DND-41 (cell line): ENCODE measurements at regions not wholly inside any gene's neighbourhood (a gene's known extent, or its start where the extent isn't known, plus 50 kb on each side); places are given as distances from the start of the nearest gene placed in this dataset.

Experiments
- EZH2 ChIP-seq: IDR thresholded peaks from 3 replicates; pipeline ENCODE4 v1.6.1; 2012; ENCODE audit warnings: borderline replicate concordance, low read depth, mild to moderate bottlenecking, moderate library complexity, low read length, inconsistent platforms; ENCODE audit not compliant: severe bottlenecking
- TF ChIP-seq, protein P1 (sequence below): IDR thresholded peaks from 2 replicates; pipeline ENCODE4 v1.5.1; 2012; ENCODE audit warnings: borderline replicate concordance, low read length, moderate library complexity, mild to moderate bottlenecking; ENCODE audit not compliant: poor library complexity, severe bottlenecking; ENCODE audit errors: extremely low read depth

DNA sequence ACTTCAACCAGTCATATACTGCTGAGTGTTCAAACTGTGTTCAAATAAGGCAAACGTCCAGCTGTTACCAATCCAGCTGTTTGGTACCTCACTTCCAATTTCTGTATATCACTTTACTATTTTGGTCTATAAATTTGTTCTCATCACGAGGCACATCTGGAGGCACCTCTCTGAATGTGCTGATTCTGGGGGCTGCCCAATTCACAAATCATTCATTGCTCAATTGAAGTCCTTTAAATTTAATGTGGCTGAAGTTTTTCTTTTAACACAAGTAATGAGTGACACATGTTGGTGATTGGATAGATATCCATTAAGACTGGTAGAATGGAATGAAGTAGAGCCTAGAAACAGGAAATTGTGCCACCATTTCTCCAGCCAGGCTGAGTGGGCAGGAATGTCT lies 617.0 kb upstream of the TMEM132C start:
- TF ChIP-seq, protein P1, sequence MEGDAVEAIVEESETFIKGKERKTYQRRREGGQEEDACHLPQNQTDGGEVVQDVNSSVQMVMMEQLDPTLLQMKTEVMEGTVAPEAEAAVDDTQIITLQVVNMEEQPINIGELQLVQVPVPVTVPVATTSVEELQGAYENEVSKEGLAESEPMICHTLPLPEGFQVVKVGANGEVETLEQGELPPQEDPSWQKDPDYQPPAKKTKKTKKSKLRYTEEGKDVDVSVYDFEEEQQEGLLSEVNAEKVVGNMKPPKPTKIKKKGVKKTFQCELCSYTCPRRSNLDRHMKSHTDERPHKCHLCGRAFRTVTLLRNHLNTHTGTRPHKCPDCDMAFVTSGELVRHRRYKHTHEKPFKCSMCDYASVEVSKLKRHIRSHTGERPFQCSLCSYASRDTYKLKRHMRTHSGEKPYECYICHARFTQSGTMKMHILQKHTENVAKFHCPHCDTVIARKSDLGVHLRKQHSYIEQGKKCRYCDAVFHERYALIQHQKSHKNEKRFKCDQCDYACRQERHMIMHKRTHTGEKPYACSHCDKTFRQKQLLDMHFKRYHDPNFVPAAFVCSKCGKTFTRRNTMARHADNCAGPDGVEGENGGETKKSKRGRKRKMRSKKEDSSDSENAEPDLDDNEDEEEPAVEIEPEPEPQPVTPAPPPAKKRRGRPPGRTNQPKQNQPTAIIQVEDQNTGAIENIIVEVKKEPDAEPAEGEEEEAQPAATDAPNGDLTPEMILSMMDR: no peak
- TF ChIP-seq EZH2: no peak
